ENCODE measurements at regions not wholly inside any gene's neighbourhood (a gene's known extent, or its start where the extent isn't known, plus 50 kb on each side); places are given as distances from the start of the nearest gene placed in this dataset.

- TF ChIP-seq FOXA1 (IDR thresholded peaks at IDR 0.05): no peak
- no peak for TF ChIP-seq FOXM1 (IDR thresholded peaks at IDR 0.05; ENCODE audit: borderline replicate concordance)
- TF ChIP-seq SP1 (IDR thresholded peaks at IDR 0.05): no peak
- no peak for TF ChIP-seq TARDBP (IDR thresholded peaks at IDR 0.05)
- no peak for TF ChIP-seq L3MBTL2 (conservative IDR thresholded peaks at IDR 0.05)
- no peak for TF ChIP-seq ARNT (IDR thresholded peaks at IDR 0.05)
- no peak for TF ChIP-seq FOXK2 (IDR thresholded peaks at IDR 0.05)
- no peak for TF ChIP-seq ELF4 (IDR thresholded peaks at IDR 0.05)
- TF ChIP-seq BHLHE40 (IDR thresholded peaks at IDR 0.05; ENCODE audit: borderline replicate concordance): no peak
- TF ChIP-seq NFRKB (IDR thresholded peaks at IDR 0.05): no peak
- no peak for TF ChIP-seq LEF1 (IDR thresholded peaks at IDR 0.05; ENCODE audit: borderline replicate concordance)
- no peak for TF ChIP-seq SUZ12 (IDR thresholded peaks at IDR 0.05)
- TF ChIP-seq ZNF384 (IDR thresholded peaks at IDR 0.05): no peak
Measured at GRCh38 chr7:28269700-28270361, 89.2 kb upstream of the JAZF1 start.
